Nephron (organoid): ENCODE measurements at regions not wholly inside any gene's neighbourhood (a gene's known extent, or its start where the extent isn't known, plus 50 kb on each side); places are given as distances from the start of the nearest gene placed in this dataset.

Experiments used
- H3K27ac Mint-ChIP-seq, 3 experiments: 2 replicates each; pipeline ENCODE4 v1.8.0; 2020; ENCODE audit warnings: mixed read lengths in 3 of 3, mild to moderate bottlenecking in 2 of 3, moderate library complexity in 1 of 3
- H3K27me3 Mint-ChIP-seq: 2 replicates; pipeline ENCODE4 v1.8.0; 2021; ENCODE audit warnings: low read depth, mild to moderate bottlenecking, moderate library complexity, mixed read lengths
- H3K36me3 Mint-ChIP-seq: 2 replicates; pipeline ENCODE4 v1.8.0; 2020; ENCODE audit warnings: low read depth, mixed read lengths
- H3K4me1 Mint-ChIP-seq: 2 replicates; pipeline ENCODE4 v1.8.0; 2020; ENCODE audit warnings: mixed read lengths
- H3K4me3 Mint-ChIP-seq, 3 experiments: 2 replicates each; pipeline ENCODE4 v1.8.0; 2020; ENCODE audit warnings: mild to moderate bottlenecking in 3 of 3, mixed read lengths in 3 of 3, moderate library complexity in 2 of 3
- H3K9me3 Mint-ChIP-seq: 2 replicates; pipeline ENCODE4 v1.8.0; 2020; ENCODE audit warnings: mixed read lengths
- TF ChIP-seq, protein P1 (sequence below), 3 experiments: fragments of 200-600 bp; sonication (generic); IDR thresholded peaks; one replicate each; pipeline ENCODE4 v1.5.0; 2021; ENCODE audit warnings: antibody characterized with exemption in 3 of 3; ENCODE audit not compliant: unreplicated experiment in 3 of 3

DNA sequence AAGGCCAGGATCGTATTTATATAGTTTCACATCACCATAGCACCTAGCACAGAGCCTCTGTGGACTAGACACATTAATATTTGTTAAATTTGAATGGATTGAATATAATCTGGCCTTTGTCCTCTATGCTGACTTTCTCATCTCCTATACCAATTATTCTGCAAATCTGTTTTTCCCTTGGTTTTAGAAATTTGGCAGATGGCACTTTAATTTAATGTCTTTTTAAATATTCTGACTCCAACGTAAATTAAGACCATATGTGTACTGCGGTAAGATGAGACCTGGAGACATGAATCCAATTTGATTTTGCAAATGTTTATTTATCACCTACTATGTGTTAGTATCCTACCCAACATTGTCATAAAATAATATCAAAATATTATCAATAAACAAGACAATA is 1281.9 kb upstream of the PIK3C3 start:
- H3K4me3 Mint-ChIP-seq: no peak overlapping the region
- H3K36me3 Mint-ChIP-seq: no peaks in the 10 kb centered on the region
- H3K4me1 Mint-ChIP-seq: no peaks in the 10 kb centered on the region
- TF ChIP-seq, protein P1, sequence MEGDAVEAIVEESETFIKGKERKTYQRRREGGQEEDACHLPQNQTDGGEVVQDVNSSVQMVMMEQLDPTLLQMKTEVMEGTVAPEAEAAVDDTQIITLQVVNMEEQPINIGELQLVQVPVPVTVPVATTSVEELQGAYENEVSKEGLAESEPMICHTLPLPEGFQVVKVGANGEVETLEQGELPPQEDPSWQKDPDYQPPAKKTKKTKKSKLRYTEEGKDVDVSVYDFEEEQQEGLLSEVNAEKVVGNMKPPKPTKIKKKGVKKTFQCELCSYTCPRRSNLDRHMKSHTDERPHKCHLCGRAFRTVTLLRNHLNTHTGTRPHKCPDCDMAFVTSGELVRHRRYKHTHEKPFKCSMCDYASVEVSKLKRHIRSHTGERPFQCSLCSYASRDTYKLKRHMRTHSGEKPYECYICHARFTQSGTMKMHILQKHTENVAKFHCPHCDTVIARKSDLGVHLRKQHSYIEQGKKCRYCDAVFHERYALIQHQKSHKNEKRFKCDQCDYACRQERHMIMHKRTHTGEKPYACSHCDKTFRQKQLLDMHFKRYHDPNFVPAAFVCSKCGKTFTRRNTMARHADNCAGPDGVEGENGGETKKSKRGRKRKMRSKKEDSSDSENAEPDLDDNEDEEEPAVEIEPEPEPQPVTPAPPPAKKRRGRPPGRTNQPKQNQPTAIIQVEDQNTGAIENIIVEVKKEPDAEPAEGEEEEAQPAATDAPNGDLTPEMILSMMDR (IDR thresholded peaks at IDR 0.05; ENCODE audit: unreplicated experiment in 3 of 3): no peak
- H3K27ac Mint-ChIP-seq: no peak overlapping the region
- no peaks in the 10 kb centered on the region for H3K27me3 Mint-ChIP-seq
- H3K9me3 Mint-ChIP-seq: no peaks in the 10 kb centered on the region

- Mint-ChIP-seq H3K36me3 (no peaks in the 10 kb centered on the region), H3K27ac (no peak overlapping the region), H3K4me3 (no peak overlapping the region), H3K4me1 (no peaks in the 10 kb centered on the region), H3K27me3 (no peaks in the 10 kb centered on the region), H3K9me3 (no peaks in the 10 kb centered on the region)
- TF ChIP-seq, protein P1 (IDR thresholded peaks at IDR 0.05; ENCODE audit: unreplicated experiment in 3 of 3): no peak
Measured at GRCh38 chr18:40672590-40672989, 1282.4 kb upstream of the PIK3C3 start.

DNA sequence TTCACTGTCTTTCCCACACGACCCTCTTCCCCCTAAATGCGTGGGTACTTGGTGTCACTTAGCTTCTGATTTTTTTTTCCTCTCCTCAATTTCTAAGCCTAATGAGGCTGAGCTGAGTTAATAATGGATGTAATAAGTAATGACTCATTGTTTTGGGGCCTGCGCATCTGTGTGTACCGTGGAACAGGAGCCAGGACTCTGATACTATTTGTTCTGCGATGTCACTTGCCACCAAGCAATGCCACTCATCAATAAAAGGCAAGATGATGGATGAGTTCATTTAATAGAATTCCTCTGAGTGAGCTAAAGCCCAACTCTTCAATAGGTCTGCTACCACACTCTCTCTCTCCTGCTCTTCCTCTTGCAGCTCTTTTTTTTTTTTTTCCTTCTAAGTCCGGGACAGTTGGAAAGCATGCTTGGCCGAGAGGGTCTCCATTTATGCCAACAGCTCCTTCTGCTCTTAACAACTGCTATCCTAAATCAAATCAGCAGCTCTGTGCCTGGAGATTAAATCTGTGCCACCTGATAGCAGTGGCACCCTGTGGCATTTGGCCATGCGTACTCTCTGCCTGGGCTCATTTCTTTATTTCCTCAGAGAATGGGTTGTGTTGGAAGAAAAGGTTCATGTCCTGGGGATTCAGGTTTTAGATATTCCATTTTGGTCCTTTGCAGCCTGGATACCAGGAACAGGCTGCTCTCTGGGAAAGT is 1284.2 kb upstream of the PIK3C3 start:
- no peak overlapping the region for H3K27ac Mint-ChIP-seq
- no peak overlapping the region for H3K4me3 Mint-ChIP-seq
- TF ChIP-seq, protein P1 (IDR thresholded peaks at IDR 0.05; ENCODE audit: unreplicated experiment in 3 of 3): no peak
- no peaks in the 10 kb centered on the region for H3K4me1 Mint-ChIP-seq
- H3K9me3 Mint-ChIP-seq: no peaks in the 10 kb centered on the region
- no peaks in the 10 kb centered on the region for H3K36me3 Mint-ChIP-seq
- H3K27me3 Mint-ChIP-seq: no peaks in the 10 kb centered on the region

DNA sequence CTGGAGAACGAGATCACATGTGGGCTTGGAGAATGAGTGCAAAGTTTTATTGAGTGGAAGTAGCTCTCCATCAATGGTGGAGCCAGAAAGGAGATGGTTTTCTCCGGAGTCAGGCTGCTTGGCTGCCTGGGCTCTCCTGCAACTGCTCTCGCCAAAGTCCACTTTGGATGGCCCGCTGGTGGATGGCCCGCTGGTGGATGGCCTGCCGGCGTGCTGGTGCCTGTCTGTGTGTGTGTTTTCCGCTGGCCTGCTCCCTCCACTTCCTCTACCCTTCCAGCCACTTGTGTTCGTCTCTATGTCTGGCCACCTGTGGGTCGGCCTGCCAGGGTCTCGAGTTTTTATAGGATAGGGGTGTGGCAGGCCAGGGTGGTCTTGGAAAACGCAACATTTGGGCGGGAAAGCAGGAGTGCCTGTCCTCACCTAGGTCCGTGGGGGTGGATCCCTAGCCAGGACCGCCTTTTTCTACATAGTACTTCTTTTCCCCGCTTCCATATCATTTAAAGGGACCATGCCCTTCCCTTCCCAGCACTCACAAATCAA is 1292.1 kb upstream of the PIK3C3 start:
- H3K27me3 Mint-ChIP-seq: no peaks in the 10 kb centered on the region
- no peak overlapping the region for H3K4me3 Mint-ChIP-seq
- no peak overlapping the region for H3K27ac Mint-ChIP-seq

DNA sequence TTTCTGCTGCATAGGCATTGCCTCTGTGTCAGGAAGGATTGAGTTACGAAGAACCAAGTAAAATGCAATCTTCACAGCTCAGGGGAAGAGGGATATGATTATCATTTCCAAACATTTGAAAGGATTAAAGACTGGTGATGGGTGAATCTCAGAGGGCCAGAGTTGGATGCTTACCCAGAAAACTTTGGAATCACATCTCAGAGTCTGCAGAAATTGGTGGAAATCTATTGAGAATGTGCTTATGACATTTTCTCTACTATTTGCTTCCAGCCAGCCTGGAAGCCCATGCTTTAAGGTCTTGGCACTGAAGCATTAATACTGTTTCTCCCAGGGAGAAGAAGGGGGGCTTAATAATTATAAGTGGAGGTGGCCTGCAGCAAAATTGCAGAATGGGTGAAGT is 1301.4 kb upstream of the PIK3C3 start:
- Mint-ChIP-seq H3K27ac (peak overlapping the region in 1 of 3 experiments; percentile 7), H3K9me3 (peaks cover 7% of the 10 kb centered on the region)

More for the DNA sequence above, 1292.1 kb upstream of the PIK3C3 start:
- Mint-ChIP-seq H3K4me1 (no peaks in the 10 kb centered on the region), H3K36me3 (no peaks in the 10 kb centered on the region), H3K9me3 (peaks cover 14% of the 10 kb centered on the region)
- TF ChIP-seq, protein P1 (IDR thresholded peaks at IDR 0.05; ENCODE audit: unreplicated experiment in 3 of 3): no peak

More for the DNA sequence above, 1301.4 kb upstream of the PIK3C3 start:
- Mint-ChIP-seq H3K36me3 (no peaks in the 10 kb centered on the region), H3K4me3 (no peak overlapping the region), H3K4me1 (peaks cover 23% of the 10 kb centered on the region), H3K27me3 (no peaks in the 10 kb centered on the region)
- TF ChIP-seq, protein P1 (IDR thresholded peaks at IDR 0.05; ENCODE audit: unreplicated experiment in 3 of 3): no peak
